ENCODE measurements at regions not wholly inside any gene's neighbourhood (a gene's known extent, or its start where the extent isn't known, plus 50 kb on each side); places are given as distances from the start of the nearest gene placed in this dataset.

GRCh38 chr1:82452096-82452495, 651.4 kb downstream of the ADGRL2 start:
- no peak for TF ChIP-seq CTCF (IDR thresholded peaks at IDR 0.05)

- TF ChIP-seq CTCF (IDR thresholded peaks at IDR 0.05): no peak
Observed at GRCh38 chr1:82451191-82451590, 650.5 kb downstream of the ADGRL2 start.

- no peak for TF ChIP-seq CTCF (IDR thresholded peaks at IDR 0.05)
Observed at GRCh38 chr1:82449506-82450057, 648.8 kb downstream of the ADGRL2 start.

GRCh38 chr1:82446955-82447354, 646.2 kb downstream of the ADGRL2 start:
- no peak for TF ChIP-seq CTCF (IDR thresholded peaks at IDR 0.05)

GRCh38 chr1:82446236-82446635, 645.5 kb downstream of the ADGRL2 start:
- TF ChIP-seq CTCF (IDR thresholded peaks at IDR 0.05): no peak

- TF ChIP-seq CTCF (IDR thresholded peaks at IDR 0.05): no peak
Observed at GRCh38 chr1:82445827-82446226, 645.1 kb downstream of the ADGRL2 start.

- no peak for TF ChIP-seq CTCF (IDR thresholded peaks at IDR 0.05)
Observed at GRCh38 chr1:82445132-82445531, 644.4 kb downstream of the ADGRL2 start.

GRCh38 chr1:82441402-82441801, 640.7 kb downstream of the ADGRL2 start:
- TF ChIP-seq CTCF (IDR thresholded peaks at IDR 0.05): no peak
